ENCODE measurements at regions not wholly inside any gene's neighbourhood (a gene's known extent, or its start where the extent isn't known, plus 50 kb on each side); places are given as distances from the start of the nearest gene placed in this dataset.
A peak's percentile ranks its signal among the peaks of the same experiment; 100 is the strongest.
"Not testable (repeated sequence)": the region's sequence is repeated elsewhere in the genome, so short reads cannot be mapped to it uniquely, and the experiment has no call there.

- TF ChIP-seq EZH2 (IDR thresholded peaks at IDR 0.05; ENCODE audit: insufficient read depth, poor library complexity, severe bottlenecking), result no peak
- TF ChIP-seq EZH2phosphoT487 (IDR thresholded peaks at IDR 0.05; ENCODE audit: insufficient read depth, low read depth), result no peak
- H3K79me2 ChIP-seq (ENCODE audit: insufficient read depth), result no peaks in the 10 kb centered on the region
- no peak overlapping the region for H3K27ac ChIP-seq
- H3K9me3 ChIP-seq (ENCODE audit: low read depth), result no peaks in the 10 kb centered on the region
- no peaks in the 10 kb centered on the region for H3K4me1 ChIP-seq (ENCODE audit: insufficient read depth)
- DNase-seq, result no peak
- in situ Hi-C loops (cut with MboI), result no loop called here
- no peaks in the 10 kb centered on the region for H4K20me1 ChIP-seq (ENCODE audit: insufficient read depth)
- no peaks in the 10 kb centered on the region for H3K36me3 ChIP-seq (ENCODE audit: low read depth)
- H3K9me2 ChIP-seq (ENCODE audit: insufficient read depth), result no peaks in the 10 kb centered on the region
- no peak overlapping the region for H3K4me2 ChIP-seq (ENCODE audit: unreplicated experiment)
- H3K4me3 ChIP-seq, result no peak overlapping the region
- no peaks in the 10 kb centered on the region; the same call in 1 of the 2 replicates for H3K27me3 ChIP-seq (replicated peaks; ENCODE audit: insufficient read depth)
- 42 to 43% methylated on average over 2 of the region's 2 CpGs for WGBS, 2 experiments (ENCODE audit: low coverage in 1 of 2, low lambda C conversion rate in 2 of 2, missing lambda C conversion rate in 2 of 2)
- no peak overlapping the region for H3K9ac ChIP-seq
- H2AFZ ChIP-seq, result no peak overlapping the region
- no peaks in the 10 kb centered on the region for H3F3A ChIP-seq (ENCODE audit: insufficient read depth)
These were observed 168.1 kb downstream of the FCRL5 start for GRCh38 chr1:157384258-157384657.

GRCh38 chr1:157382351-157382750 lies 170.0 kb downstream of the FCRL5 start:
- Histone ChIP-seq H3K27me3 (replicated peaks; ENCODE audit: insufficient read depth) (no peaks in the 10 kb centered on the region; the same call in 1 of the 2 replicates), H3K79me2 (ENCODE audit: insufficient read depth) (no peaks in the 10 kb centered on the region), H3F3A (ENCODE audit: insufficient read depth) (no peaks in the 10 kb centered on the region), H3K9ac (no peak overlapping the region), H3K27ac (no peak overlapping the region), H3K4me2 (ENCODE audit: unreplicated experiment) (no peak overlapping the region), H2AFZ (no peak overlapping the region), H3K9me2 (ENCODE audit: insufficient read depth) (no peaks in the 10 kb centered on the region), H3K4me1 (ENCODE audit: insufficient read depth) (no peaks in the 10 kb centered on the region), H3K9me3 (ENCODE audit: low read depth) (no peaks in the 10 kb centered on the region), H3K4me3 (no peak overlapping the region), H4K20me1 (ENCODE audit: insufficient read depth) (no peaks in the 10 kb centered on the region), H3K36me3 (ENCODE audit: low read depth) (no peaks in the 10 kb centered on the region)
- in situ Hi-C loops (cut with MboI), result no loop called here
- no peak for TF ChIP-seq EZH2 (IDR thresholded peaks at IDR 0.05; ENCODE audit: insufficient read depth, poor library complexity, severe bottlenecking)
- WGBS, 2 experiments (ENCODE audit: low coverage in 1 of 2, low lambda C conversion rate in 2 of 2, missing lambda C conversion rate in 2 of 2), result 88 to 91% methylated on average over 1 of the region's 1 CpG
- no peak for DNase-seq

- no peaks in the 10 kb centered on the region for H3K9me2 ChIP-seq (ENCODE audit: insufficient read depth)
- no peaks in the 10 kb centered on the region for H3K79me2 ChIP-seq (ENCODE audit: insufficient read depth)
- in situ Hi-C loops (cut with MboI), result no loop called here
- no peaks in the 10 kb centered on the region for H3K36me3 ChIP-seq (ENCODE audit: low read depth)
- no peak overlapping the region for H3K4me2 ChIP-seq (ENCODE audit: unreplicated experiment)
- H3K9ac ChIP-seq, result no peak overlapping the region
- no peaks in the 10 kb centered on the region for H3F3A ChIP-seq (ENCODE audit: insufficient read depth)
- H3K4me3 ChIP-seq, result no peak overlapping the region
- TF ChIP-seq EZH2phosphoT487 (IDR thresholded peaks at IDR 0.05; ENCODE audit: insufficient read depth, low read depth), result no peak
- no peak for TF ChIP-seq EZH2 (IDR thresholded peaks at IDR 0.05; ENCODE audit: insufficient read depth, poor library complexity, severe bottlenecking)
- H2AFZ ChIP-seq, result no peak overlapping the region
- 61 to 63% methylated on average over 5 to 6 of the region's 6 CpGs for WGBS, 2 experiments (ENCODE audit: low coverage in 1 of 2, low lambda C conversion rate in 2 of 2, missing lambda C conversion rate in 2 of 2)
- peaks cover 9% of the 10 kb centered on the region for H3K4me1 ChIP-seq (ENCODE audit: insufficient read depth)
- no peaks in the 10 kb centered on the region; the same call in 1 of the 2 replicates for H3K27me3 ChIP-seq (replicated peaks; ENCODE audit: insufficient read depth)
- no peak overlapping the region for H3K27ac ChIP-seq
- no peaks in the 10 kb centered on the region for H3K9me3 ChIP-seq (ENCODE audit: low read depth)
- DNase-seq, result no peak
- H4K20me1 ChIP-seq (ENCODE audit: insufficient read depth), result no peaks in the 10 kb centered on the region
These were observed 171.8 kb downstream of the FCRL5 start for GRCh38 chr1:157380523-157380922.

- in situ Hi-C loops (cut with MboI), result loop anchor here (5.0 kb wide), 1 partner anchor 110 kb away; no protein-coding TSS in a partner anchor
- H3K4me2 ChIP-seq (ENCODE audit: unreplicated experiment), result peak overlapping the region; percentile 26
- H2AFZ ChIP-seq, result peak overlapping the region; percentile 53; the same call in 1 of the 2 replicates
These were observed 175.0 kb downstream of the FCRL5 start for GRCh38 chr1:157377280-157377713.

DNA sequence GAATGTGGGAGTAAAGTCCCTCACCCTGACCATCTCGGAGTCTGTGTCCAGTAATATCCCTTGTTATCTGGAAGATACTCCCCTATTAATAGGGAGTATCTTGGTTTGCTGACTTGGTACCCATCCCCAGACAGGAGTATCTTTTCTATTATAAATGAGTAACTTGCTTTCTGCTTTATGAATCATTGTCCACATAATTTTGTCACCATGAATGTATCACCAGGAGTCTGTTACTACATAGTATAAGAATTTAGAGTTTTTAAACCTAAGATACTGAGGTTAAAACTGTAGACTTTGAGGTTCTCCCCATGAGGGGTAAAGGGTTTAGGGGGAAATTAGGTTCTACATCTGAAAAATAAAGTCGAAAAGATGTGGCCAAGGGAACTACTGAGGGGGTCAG lies 175.6 kb downstream of the FCRL5 start:
- Histone ChIP-seq H3K9ac (peak overlapping the region; percentile 18; the same call in 1 of the 2 replicates), H3K79me2 (ENCODE audit: insufficient read depth) (no peaks in the 10 kb centered on the region), H3K9me2 (ENCODE audit: insufficient read depth) (no peaks in the 10 kb centered on the region), H3F3A (ENCODE audit: insufficient read depth) (no peaks in the 10 kb centered on the region), H3K27ac (no peak overlapping the region), H3K27me3 (replicated peaks; ENCODE audit: insufficient read depth) (no peaks in the 10 kb centered on the region), H4K20me1 (ENCODE audit: insufficient read depth) (no peaks in the 10 kb centered on the region), H3K4me2 (ENCODE audit: unreplicated experiment) (peak overlapping the region; percentile 26), H3K36me3 (ENCODE audit: low read depth) (no peaks in the 10 kb centered on the region), H3K4me1 (ENCODE audit: insufficient read depth) (peaks cover 9% of the 10 kb centered on the region), H2AFZ (peak overlapping the region; percentile 44; the same call in 1 of the 2 replicates), H3K9me3 (ENCODE audit: low read depth) (no peaks in the 10 kb centered on the region), H3K4me3 (no peak overlapping the region)
- 63 to 73% methylated on average over 2 of the region's 2 CpGs for WGBS, 2 experiments (ENCODE audit: low coverage in 1 of 2, low lambda C conversion rate in 2 of 2, missing lambda C conversion rate in 2 of 2)
- in situ Hi-C loops (cut with MboI), result loop anchor here (5.0 kb wide), 1 partner anchor 111 kb away; no protein-coding TSS in a partner anchor
- TF ChIP-seq EZH2phosphoT487 (IDR thresholded peaks at IDR 0.05; ENCODE audit: insufficient read depth, low read depth) (no peak), EZH2 (IDR thresholded peaks at IDR 0.05; ENCODE audit: insufficient read depth, poor library complexity, severe bottlenecking) (no peak)
- peak; percentile 46 for DNase-seq

More at GRCh38 chr1:157377280-157377713, 175.0 kb downstream of the FCRL5 start:
- H3F3A ChIP-seq (ENCODE audit: insufficient read depth); H3K4me3 ChIP-seq; H3K27me3 ChIP-seq (replicated peaks; ENCODE audit: insufficient read depth); H3K4me1 ChIP-seq (ENCODE audit: insufficient read depth); H3K79me2 ChIP-seq (ENCODE audit: insufficient read depth); H3K27ac ChIP-seq; H4K20me1 ChIP-seq (ENCODE audit: insufficient read depth); H3K9me2 ChIP-seq (ENCODE audit: insufficient read depth); H3K9me3 ChIP-seq (ENCODE audit: low read depth); H3K36me3 ChIP-seq (ENCODE audit: low read depth): not testable (repeated sequence)
- DNase-seq, result peak; percentile 63
- 0 out of 2 replicates have a peak overlapping the region, but pooled peaks have one; percentile 18 for H3K9ac ChIP-seq
- WGBS, 2 experiments (ENCODE audit: low coverage in 1 of 2, low lambda C conversion rate in 2 of 2, missing lambda C conversion rate in 2 of 2), result 24 to 26% methylated on average over 8 of the region's 8 CpGs

GRCh38 chr1:157372311-157372710 lies 180.0 kb downstream of the FCRL5 start:
- H2AFZ ChIP-seq; H4K20me1 ChIP-seq (ENCODE audit: insufficient read depth); H3K27ac ChIP-seq; H3K9ac ChIP-seq; DNase-seq; H3K9me3 ChIP-seq (ENCODE audit: low read depth); H3F3A ChIP-seq (ENCODE audit: insufficient read depth); H3K79me2 ChIP-seq (ENCODE audit: insufficient read depth); H3K4me3 ChIP-seq; H3K4me2 ChIP-seq (ENCODE audit: unreplicated experiment); H3K9me2 ChIP-seq (ENCODE audit: insufficient read depth); H3K27me3 ChIP-seq (replicated peaks; ENCODE audit: insufficient read depth); in situ Hi-C loops (cut with MboI); H3K36me3 ChIP-seq (ENCODE audit: low read depth): not testable (repeated sequence)
- peaks cover 14% of the 10 kb centered on the region for H3K4me1 ChIP-seq (ENCODE audit: insufficient read depth)
- WGBS, 2 experiments (ENCODE audit: low coverage in 1 of 2, low lambda C conversion rate in 2 of 2, missing lambda C conversion rate in 2 of 2), result 71 to 79% methylated on average over 2 of the region's 2 CpGs
